GM12874 (cell line): ENCODE measurements at regions not wholly inside any gene's neighbourhood (a gene's known extent, or its start where the extent isn't known, plus 50 kb on each side); places are given as distances from the start of the nearest gene placed in this dataset.

ENCODE experiments used
- TF ChIP-seq, protein P1 (sequence below): IDR thresholded peaks from 2 replicates; pipeline ENCODE4 v1.5.1; 2011; ENCODE audit warnings: low read depth, mild to moderate bottlenecking, control low read depth, low read length, moderate library complexity; ENCODE audit not compliant: insufficient read depth

GRCh38 chr18:37874721-37875120 lies 309.1 kb upstream of the CELF4 start:
- TF ChIP-seq, protein P1, sequence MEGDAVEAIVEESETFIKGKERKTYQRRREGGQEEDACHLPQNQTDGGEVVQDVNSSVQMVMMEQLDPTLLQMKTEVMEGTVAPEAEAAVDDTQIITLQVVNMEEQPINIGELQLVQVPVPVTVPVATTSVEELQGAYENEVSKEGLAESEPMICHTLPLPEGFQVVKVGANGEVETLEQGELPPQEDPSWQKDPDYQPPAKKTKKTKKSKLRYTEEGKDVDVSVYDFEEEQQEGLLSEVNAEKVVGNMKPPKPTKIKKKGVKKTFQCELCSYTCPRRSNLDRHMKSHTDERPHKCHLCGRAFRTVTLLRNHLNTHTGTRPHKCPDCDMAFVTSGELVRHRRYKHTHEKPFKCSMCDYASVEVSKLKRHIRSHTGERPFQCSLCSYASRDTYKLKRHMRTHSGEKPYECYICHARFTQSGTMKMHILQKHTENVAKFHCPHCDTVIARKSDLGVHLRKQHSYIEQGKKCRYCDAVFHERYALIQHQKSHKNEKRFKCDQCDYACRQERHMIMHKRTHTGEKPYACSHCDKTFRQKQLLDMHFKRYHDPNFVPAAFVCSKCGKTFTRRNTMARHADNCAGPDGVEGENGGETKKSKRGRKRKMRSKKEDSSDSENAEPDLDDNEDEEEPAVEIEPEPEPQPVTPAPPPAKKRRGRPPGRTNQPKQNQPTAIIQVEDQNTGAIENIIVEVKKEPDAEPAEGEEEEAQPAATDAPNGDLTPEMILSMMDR, result no peak

GRCh38 chr18:37873416-37873815 lies 307.8 kb upstream of the CELF4 start:
- TF ChIP-seq, protein P1, result no peak

- TF ChIP-seq, protein P1, result no peak
These were observed 307.0 kb upstream of the CELF4 start for GRCh38 chr18:37872562-37872961.

GRCh38 chr18:37871561-37871960 lies 306.0 kb upstream of the CELF4 start:
- TF ChIP-seq, protein P1, result no peak

DNA sequence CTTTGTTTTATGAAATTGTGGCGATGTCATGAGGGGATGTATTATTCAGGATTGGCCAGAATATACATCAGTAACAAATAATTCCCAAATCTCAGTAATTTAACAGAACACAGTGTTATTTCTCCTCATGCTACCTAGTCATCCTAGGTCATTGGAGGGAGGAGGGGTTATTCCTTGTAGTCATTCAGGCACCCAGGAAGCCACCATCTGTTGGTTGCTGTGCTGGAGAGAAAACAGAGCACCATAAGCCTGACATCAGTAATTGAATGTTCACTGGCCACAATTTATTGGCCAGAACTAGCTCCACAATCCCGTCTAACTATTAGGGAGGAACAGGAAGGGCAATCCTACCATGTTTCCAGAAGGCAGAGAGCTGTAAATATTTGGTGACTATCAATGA lies 303.5 kb upstream of the CELF4 start:
- TF ChIP-seq, protein P1, result no peak

- TF ChIP-seq, protein P1, result no peak
These were observed 298.5 kb upstream of the CELF4 start for GRCh38 chr18:37864122-37864521.

DNA sequence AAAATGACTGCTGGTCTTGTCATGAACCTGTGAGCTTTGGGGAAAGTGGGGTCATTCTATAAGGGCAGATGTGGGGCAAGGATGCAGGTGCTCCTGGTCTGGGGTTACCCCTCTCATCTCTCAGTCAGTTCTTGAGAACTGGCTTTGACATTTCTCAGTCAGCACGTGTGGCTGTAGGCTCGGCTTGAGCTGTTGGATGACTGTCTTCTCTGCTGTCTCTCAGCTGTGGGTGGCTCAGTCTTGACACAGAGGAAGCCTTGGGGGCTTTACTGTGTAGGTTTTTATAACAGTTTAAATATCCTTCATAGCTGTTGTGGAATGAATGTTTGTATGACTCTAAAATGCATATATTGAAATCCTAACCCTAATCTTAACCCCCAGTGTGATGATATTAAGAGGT lies 296.4 kb upstream of the CELF4 start:
- TF ChIP-seq, protein P1, result no peak

DNA sequence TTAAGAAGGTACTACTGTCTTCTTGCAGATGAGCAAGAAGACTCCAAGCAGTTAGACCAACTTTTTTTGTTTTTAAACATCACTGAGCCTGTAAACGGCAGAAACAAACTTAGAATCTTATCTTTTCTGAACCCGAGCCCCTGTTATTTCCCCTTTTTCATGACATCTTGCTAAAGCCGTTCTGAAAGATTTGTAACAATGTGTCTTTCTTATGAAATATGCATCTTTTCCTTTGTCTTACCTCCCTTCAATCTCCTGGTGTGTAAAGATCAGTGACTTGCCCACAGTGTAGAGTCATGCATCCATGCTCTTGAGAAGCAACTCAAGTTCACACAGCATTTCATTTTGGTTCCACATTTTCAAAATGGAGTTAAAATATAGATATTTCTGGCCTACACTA lies 288.8 kb upstream of the CELF4 start:
- TF ChIP-seq, protein P1, result no peak
